NCI-H146 (cell line): ENCODE measurements at regions not wholly inside any gene's neighbourhood (a gene's known extent, or its start where the extent isn't known, plus 50 kb on each side); places are given as distances from the start of the nearest gene placed in this dataset.
"Not testable (repeated sequence)": the region's sequence is repeated elsewhere in the genome, so short reads cannot be mapped to it uniquely, and the experiment has no call there.

Source experiments
- DNase-seq: peaks from one replicate; lab custom pipeline; 2025; lab: John Stamatoyannopoulos, UW

GRCh38 chr6:20341096-20341495 is 60.6 kb upstream of the E2F3 start:
- DNase-seq = no peak

- no peak for DNase-seq
Observed at GRCh38 chr6:20341564-20341963, 60.1 kb upstream of the E2F3 start.

- DNase-seq = not testable (repeated sequence)
Observed at GRCh38 chr6:20346948-20347347, 54.7 kb upstream of the E2F3 start.

GRCh38 chr6:20348041-20348440 is 53.6 kb upstream of the E2F3 start:
- DNase-seq = no peak

GRCh38 chr6:20349225-20349624 is 52.5 kb upstream of the E2F3 start:
- DNase-seq = no peak

GRCh38 chr6:20350215-20350614 is 51.5 kb upstream of the E2F3 start:
- no peak for DNase-seq

GRCh38 chr6:20351534-20351933 is 50.1 kb upstream of the E2F3 start:
- DNase-seq = no peak
